ENCODE measurements at regions not wholly inside any gene's neighbourhood (a gene's known extent, or its start where the extent isn't known, plus 50 kb on each side); places are given as distances from the start of the nearest gene placed in this dataset.

GRCh38 chr15:46567968-46568367 lies 933.1 kb downstream of the SQOR start:
- DNase-seq: no peak

- DNase-seq: no peak
Observed at GRCh38 chr15:46569781-46570180, 935.0 kb downstream of the SQOR start.

DNA sequence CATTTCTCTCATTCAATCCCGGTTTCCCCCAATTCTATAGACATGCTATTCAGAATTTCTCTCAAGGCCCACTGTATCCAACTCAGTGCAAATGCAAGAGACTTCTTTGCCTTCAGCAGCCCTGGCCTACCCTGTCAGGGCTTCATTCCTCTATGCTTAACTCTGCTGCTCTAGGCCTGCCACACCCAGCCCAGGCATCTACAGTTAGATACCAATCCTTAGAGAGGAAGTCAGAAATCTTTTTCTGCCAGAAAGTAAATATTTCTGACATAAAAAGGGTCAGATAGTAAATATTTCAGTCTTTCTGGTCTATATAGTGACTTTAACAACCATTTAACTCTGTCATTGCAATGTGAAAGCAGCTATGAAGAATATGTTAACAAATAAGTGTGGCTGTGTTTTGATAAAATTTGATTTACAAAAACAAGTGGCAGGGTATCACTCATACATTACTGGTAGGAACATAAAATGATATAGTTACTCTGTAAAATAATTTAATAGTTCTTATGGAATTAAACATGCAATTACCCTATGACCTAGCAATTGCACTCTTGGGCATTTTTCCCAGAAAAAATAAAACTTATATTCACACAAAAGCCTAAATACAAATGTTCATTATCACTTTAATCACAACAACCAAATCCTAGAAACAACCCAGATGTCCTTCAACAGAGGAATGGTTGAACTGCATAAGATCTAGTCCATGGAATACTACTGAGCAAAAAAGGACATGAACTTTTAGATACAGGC lies 942.0 kb downstream of the SQOR start:
- no peak for DNase-seq

DNA sequence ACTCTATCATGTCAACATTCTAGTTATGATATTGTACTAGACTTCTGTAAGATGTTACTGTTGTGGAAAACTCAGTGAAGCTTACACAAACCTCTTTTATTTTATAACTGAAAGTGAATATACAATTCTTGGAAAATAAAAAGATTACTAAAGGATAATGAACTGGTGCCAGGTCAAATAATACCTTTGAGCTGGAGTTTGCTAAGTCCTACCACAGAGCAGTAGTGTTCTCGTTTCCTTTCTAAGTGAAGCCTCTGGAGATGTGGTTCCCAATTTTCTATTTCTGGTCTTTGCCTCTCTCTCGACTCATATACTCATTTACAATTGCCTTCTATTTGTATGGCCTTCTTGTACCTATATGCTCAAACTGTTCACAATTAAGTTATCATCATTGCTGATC lies 942.9 kb downstream of the SQOR start:
- no peak for DNase-seq

DNA sequence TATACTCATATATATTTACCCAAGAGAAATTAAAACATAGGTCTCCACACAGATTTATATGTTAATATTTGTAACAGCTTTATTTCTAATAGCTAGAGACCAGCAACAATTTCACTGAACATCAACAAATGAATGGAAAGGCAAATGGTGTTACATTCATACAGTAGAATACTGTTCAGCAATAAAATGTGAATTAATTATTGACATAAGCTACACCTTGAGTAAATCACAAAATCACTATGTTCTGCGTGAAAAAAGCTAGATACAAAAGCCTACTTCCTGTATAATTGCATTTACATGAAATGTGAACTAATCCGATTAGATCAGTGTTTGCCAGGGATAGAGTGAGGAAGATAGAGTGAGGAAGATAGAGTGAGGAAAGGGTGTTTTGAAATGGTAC lies 945.7 kb downstream of the SQOR start:
- DNase-seq: no peak

- no peak for DNase-seq
Observed at GRCh38 chr15:46580924-46581323, 946.1 kb downstream of the SQOR start.

DNA sequence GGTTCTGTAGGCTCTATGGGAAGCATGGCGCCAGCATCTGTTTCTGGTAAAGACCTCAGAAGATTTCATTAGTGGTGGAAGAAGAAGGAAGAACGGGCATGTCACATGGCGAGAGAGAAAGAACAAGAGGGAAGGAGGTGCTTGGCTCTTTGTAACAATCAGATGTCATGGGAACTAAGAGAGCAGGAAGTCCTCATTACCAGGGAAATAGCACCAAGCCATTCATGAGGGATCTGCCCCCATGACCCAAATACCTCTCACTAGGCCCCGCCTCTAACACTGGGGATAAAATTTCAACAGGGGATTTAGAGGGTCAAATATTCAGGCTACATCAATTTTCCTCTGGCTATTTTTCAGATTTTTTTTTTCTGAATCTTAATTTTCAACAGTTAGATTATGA lies 954.3 kb downstream of the SQOR start:
- DNase-seq: no peak

DNA sequence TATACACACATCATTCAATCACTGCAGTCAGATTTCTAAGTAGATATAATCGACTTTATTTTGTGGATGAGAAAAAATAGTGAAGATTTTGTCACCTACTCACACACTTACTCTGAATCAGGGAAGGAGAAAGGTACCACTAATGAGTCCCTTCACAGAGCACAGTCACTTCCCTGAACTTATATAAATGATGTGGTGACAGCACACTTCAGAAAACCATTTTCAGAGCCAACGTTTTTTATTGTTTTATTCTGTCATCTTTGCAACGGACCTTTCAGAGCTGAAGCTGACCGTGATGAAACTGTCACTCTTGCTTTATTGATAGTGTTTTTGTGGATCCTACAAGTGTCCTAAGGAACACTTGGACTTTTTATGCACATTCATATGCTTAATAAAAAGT lies 956.6 kb downstream of the SQOR start:
- DNase-seq: no peak

DNA sequence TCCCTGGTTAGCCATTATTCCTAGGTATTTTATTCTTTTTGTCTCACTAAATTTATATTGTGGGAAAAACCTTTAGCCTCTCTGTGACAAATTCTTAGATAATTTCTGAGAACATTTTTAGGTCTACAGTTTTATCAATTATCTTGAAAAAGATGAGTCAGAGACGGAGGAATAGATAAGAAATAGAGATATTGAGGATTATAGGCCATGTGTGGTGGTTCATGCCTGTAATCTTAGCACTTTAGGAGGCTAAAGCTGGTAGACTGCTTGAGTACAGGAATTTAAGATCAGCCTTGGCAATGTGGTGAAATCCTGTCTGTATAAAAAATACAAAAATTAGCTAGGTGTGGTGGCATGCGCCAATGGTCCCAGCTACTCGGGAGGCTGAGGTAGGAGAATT lies 960.2 kb downstream of the SQOR start:
- no peak for DNase-seq

GRCh38 chr15:46607077-46607476 lies 972.2 kb downstream of the SQOR start:
- no peak for DNase-seq

DNA sequence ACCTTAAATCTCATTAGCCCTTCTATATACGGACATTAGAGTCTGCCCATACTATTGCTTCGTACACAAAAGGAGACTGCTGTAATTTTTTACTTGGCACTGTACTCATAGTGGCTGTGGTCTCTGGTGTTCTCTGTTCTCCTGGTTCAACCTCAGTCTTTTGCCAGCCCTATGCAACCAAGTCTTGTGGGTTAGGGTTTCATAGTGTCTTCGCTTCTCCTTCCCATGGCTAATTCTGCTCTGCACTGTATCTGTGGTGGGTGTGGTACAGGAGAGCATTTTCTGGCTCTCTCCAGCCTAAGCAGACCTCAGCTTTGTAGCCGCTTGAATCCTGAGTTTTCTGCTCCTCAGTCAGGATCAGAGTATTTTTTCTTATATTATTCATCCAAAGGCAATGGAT lies 981.2 kb downstream of the SQOR start:
- no peak for DNase-seq

- DNase-seq: no peak
Observed at GRCh38 chr15:46617507-46617906, 982.7 kb downstream of the SQOR start.

GRCh38 chr15:46618984-46619383 lies 984.2 kb downstream of the SQOR start:
- DNase-seq: no peak

GRCh38 chr15:46620392-46621013 lies 985.7 kb downstream of the SQOR start:
- no peak for DNase-seq

- no peak for DNase-seq
Observed at GRCh38 chr15:46622851-46623250, 988.0 kb downstream of the SQOR start.

DNA sequence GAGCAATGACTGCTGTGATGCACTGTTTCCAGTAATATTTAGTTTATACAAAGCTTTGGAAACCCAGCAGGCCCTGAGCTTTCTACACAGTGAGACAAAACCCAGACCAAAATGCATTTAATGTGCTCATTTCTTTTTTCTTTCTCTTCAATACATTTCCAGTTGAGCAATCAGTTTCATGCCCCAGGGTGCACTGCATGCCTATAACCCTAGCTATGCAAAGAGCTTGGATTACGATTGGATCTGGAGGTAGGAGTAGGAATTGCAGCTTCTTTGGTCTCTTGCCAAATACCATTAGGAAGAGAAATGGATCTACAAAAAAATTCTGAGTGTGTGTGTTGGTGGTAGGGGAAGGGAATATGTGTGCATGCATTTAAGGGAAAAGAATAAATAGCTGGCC lies 1001.4 kb downstream of the SQOR start:
- no peak for DNase-seq

DNA sequence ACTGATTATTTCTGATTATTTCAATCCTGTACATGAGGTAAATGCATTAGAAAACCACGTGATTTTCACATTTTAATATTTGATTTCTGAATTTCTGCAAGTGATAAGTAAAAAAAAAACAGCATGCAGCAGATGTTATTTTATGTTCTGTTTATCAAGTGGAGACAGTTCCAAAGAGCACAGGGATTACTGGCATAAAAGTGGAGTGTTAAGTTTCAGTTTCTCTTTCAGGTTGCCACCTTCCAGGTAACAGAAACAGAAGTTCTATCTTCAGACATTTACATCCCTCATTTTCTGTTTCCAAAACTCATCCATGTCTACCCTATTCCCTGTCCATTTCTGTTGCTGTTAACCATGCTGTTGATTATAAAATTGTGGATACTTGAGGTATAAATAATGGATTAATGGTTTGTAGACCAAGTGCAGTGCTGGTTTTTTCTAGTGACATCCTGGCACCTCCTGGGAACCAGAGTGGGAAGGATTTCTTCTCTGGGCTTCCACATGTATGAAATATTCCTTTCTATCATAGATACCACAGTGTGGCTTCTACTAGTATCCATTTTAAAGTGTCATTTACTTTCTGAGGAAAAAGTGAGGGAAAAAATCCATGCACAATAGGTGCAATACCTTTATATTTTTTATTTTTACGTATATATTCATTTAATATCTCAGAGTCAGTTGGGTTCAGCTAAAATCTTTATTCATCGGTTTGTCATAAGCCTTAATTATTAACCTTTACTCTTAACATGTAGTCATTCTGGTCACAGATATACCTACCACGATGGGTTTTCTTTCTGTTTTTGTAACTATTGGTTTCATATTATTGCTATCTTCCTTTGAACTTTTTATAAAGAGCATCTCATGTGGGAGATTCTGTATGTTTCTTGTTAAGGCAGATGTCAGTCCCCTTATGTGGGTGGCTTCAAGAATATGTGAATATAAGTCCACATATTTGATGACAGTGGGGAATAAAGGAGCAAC lies 1010.0 kb downstream of the SQOR start:
- DNase-seq: no peak

- no peak for DNase-seq
Observed at GRCh38 chr15:46646490-46646889, 1011.7 kb downstream of the SQOR start.

DNA sequence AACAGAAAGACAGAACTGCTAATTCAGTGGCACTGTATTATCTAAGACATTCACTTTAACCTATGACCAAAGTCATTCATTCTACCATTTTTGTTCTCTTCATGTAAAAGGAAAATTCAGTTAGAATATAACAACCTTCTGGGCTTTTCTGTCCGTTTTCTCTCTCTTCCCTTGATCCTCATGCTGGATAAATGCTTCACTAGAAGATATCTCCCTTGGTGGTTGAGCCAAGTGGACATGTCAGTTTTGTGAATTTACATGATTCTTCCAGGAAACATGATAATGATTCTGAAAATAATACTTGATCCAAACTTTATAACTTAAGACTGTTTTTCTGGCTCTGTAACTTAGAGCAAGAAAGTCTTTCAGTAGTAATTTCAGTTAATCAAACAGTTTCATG lies 1012.2 kb downstream of the SQOR start:
- DNase-seq: no peak

DNA sequence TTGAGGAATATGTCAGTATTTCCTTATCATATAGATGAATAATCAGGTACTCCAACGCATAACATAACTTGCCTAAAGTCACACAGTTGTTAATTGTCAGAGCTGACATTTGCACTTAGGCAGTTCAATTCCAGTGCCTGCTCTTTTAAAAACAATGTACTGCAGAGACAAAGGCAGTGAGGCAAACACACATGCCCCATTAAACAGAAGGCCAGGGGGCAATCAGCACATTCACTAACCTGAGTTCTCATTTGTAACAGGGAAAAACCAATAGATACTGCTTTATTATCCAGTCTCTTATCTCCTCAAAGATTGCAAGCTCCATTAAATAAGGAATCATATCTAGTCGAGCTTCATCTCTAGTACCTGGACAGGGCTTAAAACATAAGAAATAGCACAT lies 1017.4 kb downstream of the SQOR start:
- no peak for DNase-seq

DNA sequence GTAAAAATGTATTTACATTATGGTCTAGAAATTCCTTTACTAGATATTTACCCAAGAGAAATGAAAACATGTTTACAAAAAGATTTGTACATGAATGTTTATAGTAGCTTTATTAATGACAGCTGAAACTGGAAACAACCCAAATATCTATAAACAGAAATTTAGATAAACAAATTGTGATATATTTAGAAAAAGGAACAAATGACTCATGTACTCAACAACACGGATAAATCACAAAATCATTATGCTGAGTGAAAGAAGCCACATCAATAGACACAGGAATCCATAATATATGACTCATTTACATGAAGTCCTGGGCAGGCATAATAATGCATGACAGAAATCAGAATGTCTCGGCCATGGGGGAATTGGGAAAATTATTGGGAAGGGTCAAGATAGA lies 1020.2 kb downstream of the SQOR start:
- no peak for DNase-seq

DNA sequence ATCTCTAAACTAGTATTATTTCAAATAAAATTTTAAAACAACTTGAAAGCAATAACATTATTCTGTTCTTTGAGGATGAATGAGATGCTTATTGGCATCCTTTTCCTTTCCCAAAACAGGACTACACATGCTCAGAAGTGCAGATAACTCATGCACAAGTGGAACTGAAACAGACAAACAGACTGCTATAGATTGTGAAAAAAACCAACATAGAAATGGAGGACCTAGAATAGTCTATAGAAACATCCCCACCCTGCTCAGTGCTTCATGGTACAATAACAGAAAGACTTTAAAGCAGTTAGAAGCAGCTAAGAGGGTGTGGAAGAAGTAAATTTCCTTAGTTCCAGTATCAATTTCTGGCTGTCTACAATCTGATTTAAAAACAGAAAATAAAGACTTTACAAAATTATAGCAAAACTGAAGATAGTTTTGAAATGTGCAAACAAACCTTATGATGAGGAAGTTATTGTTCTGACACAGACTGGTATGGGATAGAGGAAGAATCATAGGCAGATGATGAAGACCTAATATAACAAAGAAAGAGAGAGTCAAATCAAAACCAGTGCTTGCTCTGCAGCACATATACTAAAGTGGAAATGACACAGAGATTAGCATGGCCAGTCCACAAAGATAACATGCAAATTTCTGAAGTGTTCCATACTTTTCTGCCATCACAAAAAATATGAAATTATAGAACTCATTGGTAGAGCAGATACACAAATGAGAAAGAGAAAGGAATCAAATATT lies 1025.4 kb downstream of the SQOR start:
- no peak for DNase-seq

GRCh38 chr15:46670258-46670657 lies 1035.4 kb downstream of the SQOR start:
- DNase-seq: no peak
